ENCODE measurements at regions not wholly inside any gene's neighbourhood (a gene's known extent, or its start where the extent isn't known, plus 50 kb on each side); places are given as distances from the start of the nearest gene placed in this dataset.

GRCh38 chr2:67642046-67642382 lies 244.9 kb downstream of the ETAA1 start:
- no peaks in the 10 kb centered on the region for H3K36me3 ChIP-seq (ENCODE audit: control insufficient read depth, insufficient read depth, low read length)
- no peak for DNase-seq
- ATAC-seq: no peak
- H3K27ac ChIP-seq (ENCODE audit: low read length): no peak overlapping the region
- Mint-ChIP-seq H3K36me3 (no peaks in the 10 kb centered on the region), H3K27me3 (ENCODE audit: low read depth in 2 of 2) (no peaks in the 10 kb centered on the region), H3K4me1 (peaks cover 11 to 15% of the 10 kb centered on the region in 2 donors), H3K4me3 (no peak overlapping the region), H3K27ac (no peak overlapping the region), H3K9me3 (peaks cover 0 to 2% of the 10 kb centered on the region in 2 donors)
- peaks cover 3% of the 10 kb centered on the region for H3K9me3 ChIP-seq (ENCODE audit: control insufficient read depth, insufficient read depth, low read length)
- H3K27me3 ChIP-seq (ENCODE audit: control insufficient read depth, insufficient read depth, low read length): no peaks in the 10 kb centered on the region
- 92% methylated on average over 4 of the region's 4 CpGs for WGBS (ENCODE audit: insufficient coverage)
- no peaks in the 10 kb centered on the region for H3K4me1 ChIP-seq (ENCODE audit: control insufficient read depth, insufficient read depth, low read length)
- no peak overlapping the region for H3K4me3 ChIP-seq (ENCODE audit: low read length)
- intact Hi-C loops (cut with micrococcal nuclease): no loop called here
- TF ChIP-seq, protein P1, sequence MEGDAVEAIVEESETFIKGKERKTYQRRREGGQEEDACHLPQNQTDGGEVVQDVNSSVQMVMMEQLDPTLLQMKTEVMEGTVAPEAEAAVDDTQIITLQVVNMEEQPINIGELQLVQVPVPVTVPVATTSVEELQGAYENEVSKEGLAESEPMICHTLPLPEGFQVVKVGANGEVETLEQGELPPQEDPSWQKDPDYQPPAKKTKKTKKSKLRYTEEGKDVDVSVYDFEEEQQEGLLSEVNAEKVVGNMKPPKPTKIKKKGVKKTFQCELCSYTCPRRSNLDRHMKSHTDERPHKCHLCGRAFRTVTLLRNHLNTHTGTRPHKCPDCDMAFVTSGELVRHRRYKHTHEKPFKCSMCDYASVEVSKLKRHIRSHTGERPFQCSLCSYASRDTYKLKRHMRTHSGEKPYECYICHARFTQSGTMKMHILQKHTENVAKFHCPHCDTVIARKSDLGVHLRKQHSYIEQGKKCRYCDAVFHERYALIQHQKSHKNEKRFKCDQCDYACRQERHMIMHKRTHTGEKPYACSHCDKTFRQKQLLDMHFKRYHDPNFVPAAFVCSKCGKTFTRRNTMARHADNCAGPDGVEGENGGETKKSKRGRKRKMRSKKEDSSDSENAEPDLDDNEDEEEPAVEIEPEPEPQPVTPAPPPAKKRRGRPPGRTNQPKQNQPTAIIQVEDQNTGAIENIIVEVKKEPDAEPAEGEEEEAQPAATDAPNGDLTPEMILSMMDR (IDR thresholded peaks at IDR 0.05): no peak

DNA sequence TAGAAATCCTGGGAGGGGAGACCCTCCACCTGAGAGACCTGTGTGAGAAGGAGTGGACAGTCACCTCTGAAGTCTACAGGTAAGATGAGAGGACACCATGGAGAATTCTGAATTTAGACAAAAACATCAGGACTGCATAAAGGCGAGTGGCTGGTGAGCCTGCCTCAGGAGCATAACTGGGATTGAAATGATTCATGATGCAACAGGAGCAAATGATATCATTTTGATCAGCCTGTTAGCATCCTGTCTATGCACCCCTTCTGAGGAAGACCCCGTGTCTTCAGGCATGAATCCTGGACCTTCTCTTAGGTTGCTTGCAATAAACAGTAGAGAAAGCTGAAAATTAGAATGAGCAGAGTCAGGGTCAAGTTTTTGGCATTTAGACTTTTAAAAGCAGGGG lies 245.8 kb downstream of the ETAA1 start:
- Mint-ChIP-seq H3K27me3 (ENCODE audit: low read depth in 2 of 2) (no peaks in the 10 kb centered on the region), H3K4me3 (no peak overlapping the region), H3K27ac (no peak overlapping the region), H3K4me1 (peaks cover 11 to 15% of the 10 kb centered on the region in 2 donors), H3K36me3 (no peaks in the 10 kb centered on the region), H3K9me3 (peaks cover 0 to 2% of the 10 kb centered on the region in 2 donors)
- intact Hi-C loops (cut with micrococcal nuclease): no loop called here
- H3K36me3 ChIP-seq (ENCODE audit: control insufficient read depth, insufficient read depth, low read length): no peaks in the 10 kb centered on the region
- no peak overlapping the region for H3K27ac ChIP-seq (ENCODE audit: low read length)
- no peak overlapping the region for H3K4me3 ChIP-seq (ENCODE audit: low read length)
- TF ChIP-seq, protein P1 (IDR thresholded peaks at IDR 0.05): no peak
- WGBS (ENCODE audit: insufficient coverage): 81% methylated on average over 2 of the region's 2 CpGs
- H3K4me1 ChIP-seq (ENCODE audit: control insufficient read depth, insufficient read depth, low read length): no peaks in the 10 kb centered on the region
- no peak for DNase-seq
- peaks cover 6% of the 10 kb centered on the region for H3K9me3 ChIP-seq (ENCODE audit: control insufficient read depth, insufficient read depth, low read length)
- ATAC-seq: no peak
- H3K27me3 ChIP-seq (ENCODE audit: control insufficient read depth, insufficient read depth, low read length): no peaks in the 10 kb centered on the region

GRCh38 chr2:67645280-67646138 lies 248.4 kb downstream of the ETAA1 start:
- Mint-ChIP-seq H3K27me3 (ENCODE audit: low read depth in 2 of 2) (no peaks in the 10 kb centered on the region), H3K36me3 (no peaks in the 10 kb centered on the region), H3K4me3 (no peak overlapping the region), H3K27ac (peak overlapping the region in 1 of 2 donors; percentile 13), H3K4me1 (peaks cover 20% of the 10 kb centered on the region in 2 donors), H3K9me3 (peaks cover 0 to 2% of the 10 kb centered on the region in 2 donors)
- ATAC-seq (no peak), DNase-seq (no peak)
- intact Hi-C loops (cut with micrococcal nuclease): no loop called here
- Histone ChIP-seq H3K27me3 (ENCODE audit: control insufficient read depth, insufficient read depth, low read length) (no peaks in the 10 kb centered on the region), H3K4me1 (ENCODE audit: control insufficient read depth, insufficient read depth, low read length) (no peaks in the 10 kb centered on the region), H3K27ac (ENCODE audit: low read length) (no peak overlapping the region), H3K36me3 (ENCODE audit: control insufficient read depth, insufficient read depth, low read length) (no peaks in the 10 kb centered on the region), H3K9me3 (ENCODE audit: control insufficient read depth, insufficient read depth, low read length) (peaks cover 6% of the 10 kb centered on the region), H3K4me3 (ENCODE audit: low read length) (no peak overlapping the region)
- TF ChIP-seq, protein P1 (IDR thresholded peaks at IDR 0.05): no peak
- WGBS (ENCODE audit: insufficient coverage): 40% methylated on average over 2 of the region's 3 CpGs

All from natural killer cell (primary cell).